Panc1 (cell line): ENCODE measurements at regions not wholly inside any gene's neighbourhood (a gene's known extent, or its start where the extent isn't known, plus 50 kb on each side); places are given as distances from the start of the nearest gene placed in this dataset.

Source experiments
- POLR2AphosphoS5 ChIP-seq: IDR thresholded peaks from 2 replicates; pipeline ENCODE4 v1.6.1; 2012; ENCODE audit warnings: mild to moderate bottlenecking, low read depth, low read length, moderate library complexity
- TF ChIP-seq, protein P1 (sequence below): fragments of 450-650 bp; IDR thresholded peaks from 2 replicates; pipeline ENCODE4 v1.5.1; 2017; ENCODE audit warnings: mild to moderate bottlenecking
- TF ChIP-seq, protein P2 (sequence below), 2 experiments: IDR thresholded peaks; 2 replicates each; pipeline ENCODE4 v1.6.1; 2011 to 2012; ENCODE audit warnings: low read depth in 2 of 2, control low read depth in 1 of 2, low read length in 1 of 2, mild to moderate bottlenecking in 1 of 2, moderate library complexity in 1 of 2; ENCODE audit not compliant: insufficient read depth in 1 of 2

DNA sequence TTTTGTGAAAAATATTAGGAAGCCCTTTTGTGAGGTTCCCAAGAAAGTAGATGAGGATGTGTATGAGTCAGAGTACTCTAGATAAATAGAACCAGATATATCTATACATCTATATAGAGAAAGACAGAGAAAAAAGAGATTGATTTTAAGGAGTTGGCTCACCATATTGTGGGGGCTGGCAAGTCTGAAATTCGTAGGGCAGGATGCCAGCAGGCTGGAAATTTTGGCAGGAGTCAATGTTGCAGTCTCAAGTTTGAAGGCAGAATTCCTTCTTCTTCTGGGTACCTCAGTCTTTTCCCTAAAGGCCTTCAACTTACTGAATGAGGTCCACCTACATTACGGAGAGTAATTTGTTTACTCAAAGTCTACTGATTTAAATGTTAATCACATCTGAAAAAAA lies 65.3 kb upstream of the SAMD3 start:
- TF ChIP-seq, protein P1, sequence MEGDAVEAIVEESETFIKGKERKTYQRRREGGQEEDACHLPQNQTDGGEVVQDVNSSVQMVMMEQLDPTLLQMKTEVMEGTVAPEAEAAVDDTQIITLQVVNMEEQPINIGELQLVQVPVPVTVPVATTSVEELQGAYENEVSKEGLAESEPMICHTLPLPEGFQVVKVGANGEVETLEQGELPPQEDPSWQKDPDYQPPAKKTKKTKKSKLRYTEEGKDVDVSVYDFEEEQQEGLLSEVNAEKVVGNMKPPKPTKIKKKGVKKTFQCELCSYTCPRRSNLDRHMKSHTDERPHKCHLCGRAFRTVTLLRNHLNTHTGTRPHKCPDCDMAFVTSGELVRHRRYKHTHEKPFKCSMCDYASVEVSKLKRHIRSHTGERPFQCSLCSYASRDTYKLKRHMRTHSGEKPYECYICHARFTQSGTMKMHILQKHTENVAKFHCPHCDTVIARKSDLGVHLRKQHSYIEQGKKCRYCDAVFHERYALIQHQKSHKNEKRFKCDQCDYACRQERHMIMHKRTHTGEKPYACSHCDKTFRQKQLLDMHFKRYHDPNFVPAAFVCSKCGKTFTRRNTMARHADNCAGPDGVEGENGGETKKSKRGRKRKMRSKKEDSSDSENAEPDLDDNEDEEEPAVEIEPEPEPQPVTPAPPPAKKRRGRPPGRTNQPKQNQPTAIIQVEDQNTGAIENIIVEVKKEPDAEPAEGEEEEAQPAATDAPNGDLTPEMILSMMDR, result no peak
- TF ChIP-seq POLR2AphosphoS5, result no peak
- TF ChIP-seq, protein P2, sequence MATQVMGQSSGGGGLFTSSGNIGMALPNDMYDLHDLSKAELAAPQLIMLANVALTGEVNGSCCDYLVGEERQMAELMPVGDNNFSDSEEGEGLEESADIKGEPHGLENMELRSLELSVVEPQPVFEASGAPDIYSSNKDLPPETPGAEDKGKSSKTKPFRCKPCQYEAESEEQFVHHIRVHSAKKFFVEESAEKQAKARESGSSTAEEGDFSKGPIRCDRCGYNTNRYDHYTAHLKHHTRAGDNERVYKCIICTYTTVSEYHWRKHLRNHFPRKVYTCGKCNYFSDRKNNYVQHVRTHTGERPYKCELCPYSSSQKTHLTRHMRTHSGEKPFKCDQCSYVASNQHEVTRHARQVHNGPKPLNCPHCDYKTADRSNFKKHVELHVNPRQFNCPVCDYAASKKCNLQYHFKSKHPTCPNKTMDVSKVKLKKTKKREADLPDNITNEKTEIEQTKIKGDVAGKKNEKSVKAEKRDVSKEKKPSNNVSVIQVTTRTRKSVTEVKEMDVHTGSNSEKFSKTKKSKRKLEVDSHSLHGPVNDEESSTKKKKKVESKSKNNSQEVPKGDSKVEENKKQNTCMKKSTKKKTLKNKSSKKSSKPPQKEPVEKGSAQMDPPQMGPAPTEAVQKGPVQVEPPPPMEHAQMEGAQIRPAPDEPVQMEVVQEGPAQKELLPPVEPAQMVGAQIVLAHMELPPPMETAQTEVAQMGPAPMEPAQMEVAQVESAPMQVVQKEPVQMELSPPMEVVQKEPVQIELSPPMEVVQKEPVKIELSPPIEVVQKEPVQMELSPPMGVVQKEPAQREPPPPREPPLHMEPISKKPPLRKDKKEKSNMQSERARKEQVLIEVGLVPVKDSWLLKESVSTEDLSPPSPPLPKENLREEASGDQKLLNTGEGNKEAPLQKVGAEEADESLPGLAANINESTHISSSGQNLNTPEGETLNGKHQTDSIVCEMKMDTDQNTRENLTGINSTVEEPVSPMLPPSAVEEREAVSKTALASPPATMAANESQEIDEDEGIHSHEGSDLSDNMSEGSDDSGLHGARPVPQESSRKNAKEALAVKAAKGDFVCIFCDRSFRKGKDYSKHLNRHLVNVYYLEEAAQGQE (IDR thresholded peaks at IDR 0.05; ENCODE audit: insufficient read depth in 1 of 2, low read depth in 2 of 2, low read length in 1 of 2), result no peak
